MG63 (cell line): ENCODE measurements at regions not wholly inside any gene's neighbourhood (a gene's known extent, or its start where the extent isn't known, plus 50 kb on each side); places are given as distances from the start of the nearest gene placed in this dataset.
"Not testable (repeated sequence)": the region's sequence is repeated elsewhere in the genome, so short reads cannot be mapped to it uniquely, and the experiment has no call there.

ENCODE experiments used
- DNase-seq: peaks from one replicate; pipeline ENCODE4 v3.0.0-alpha.2; 2020
- H3K27me3 ChIP-seq: fragments of 250-450 bp; sonication (Bioruptor Pico); 2 replicates; pipeline ENCODE4 v1.5.1; 2020; ENCODE audit warnings: mild to moderate bottlenecking, moderate library complexity
- H3K36me3 ChIP-seq: fragments of 250-450 bp; sonication (Bioruptor Pico); 2 replicates; pipeline ENCODE4 v1.5.1; 2020; ENCODE audit warnings: mild to moderate bottlenecking, moderate library complexity
- H3K4me3 ChIP-seq: fragments of 250-450 bp; sonication (Bioruptor Pico); 2 replicates; pipeline ENCODE4 v1.5.1; 2020; ENCODE audit warnings: mild to moderate bottlenecking, moderate library complexity
- H3K9me3 ChIP-seq: fragments of 250-450 bp; sonication (Bioruptor Pico); 2 replicates; pipeline ENCODE4 v1.5.1; 2020; ENCODE audit warnings: mild to moderate bottlenecking, moderate library complexity

GRCh38 chr10:84846658-84847316, 518.4 kb downstream of the CCSER2 start:
- Histone ChIP-seq H3K4me3 (no peak overlapping the region), H3K9me3 (no peaks in the 10 kb centered on the region), H3K27me3 (no peaks in the 10 kb centered on the region), H3K36me3 (no peaks in the 10 kb centered on the region)
- no peak for DNase-seq

- Histone ChIP-seq H3K9me3 (no peaks in the 10 kb centered on the region), H3K27me3 (no peaks in the 10 kb centered on the region), H3K4me3 (no peak overlapping the region), H3K36me3 (no peaks in the 10 kb centered on the region)
- DNase-seq = no peak
These were observed 520.6 kb downstream of the CCSER2 start for GRCh38 chr10:84848967-84849366.

GRCh38 chr10:84850826-84851225, 522.4 kb downstream of the CCSER2 start:
- Histone ChIP-seq H3K4me3 (no peak overlapping the region), H3K9me3 (no peaks in the 10 kb centered on the region), H3K27me3 (no peaks in the 10 kb centered on the region), H3K36me3 (no peaks in the 10 kb centered on the region)
- DNase-seq = no peak

- no peaks in the 10 kb centered on the region for H3K27me3 ChIP-seq
- no peak overlapping the region for H3K4me3 ChIP-seq
- no peaks in the 10 kb centered on the region for H3K36me3 ChIP-seq
- H3K9me3 ChIP-seq = no peaks in the 10 kb centered on the region
- no peak for DNase-seq
These were observed 526.0 kb downstream of the CCSER2 start for GRCh38 chr10:84854439-84854838.

GRCh38 chr10:84860855-84861254, 532.5 kb downstream of the CCSER2 start:
- Histone ChIP-seq H3K36me3 (no peaks in the 10 kb centered on the region), H3K9me3 (no peaks in the 10 kb centered on the region), H3K4me3 (no peak overlapping the region), H3K27me3 (no peaks in the 10 kb centered on the region; the same call in 1 of the 2 replicates)
- DNase-seq = no peak

GRCh38 chr10:84862551-84862950, 534.2 kb downstream of the CCSER2 start:
- Histone ChIP-seq H3K36me3 (no peaks in the 10 kb centered on the region), H3K4me3 (no peak overlapping the region), H3K27me3 (no peaks in the 10 kb centered on the region; the same call in 1 of the 2 replicates), H3K9me3 (no peaks in the 10 kb centered on the region)
- DNase-seq = no peak

GRCh38 chr10:84863675-84864074, 535.3 kb downstream of the CCSER2 start:
- Histone ChIP-seq H3K9me3 (no peaks in the 10 kb centered on the region), H3K4me3 (no peak overlapping the region), H3K27me3 (no peaks in the 10 kb centered on the region; the same call in 1 of the 2 replicates), H3K36me3 (no peaks in the 10 kb centered on the region)
- no peak for DNase-seq

GRCh38 chr10:84876116-84876999, 548.0 kb downstream of the CCSER2 start:
- Histone ChIP-seq H3K27me3 (no peaks in the 10 kb centered on the region), H3K9me3 (no peaks in the 10 kb centered on the region), H3K4me3 (no peak overlapping the region), H3K36me3 (no peaks in the 10 kb centered on the region)
- no peak for DNase-seq

GRCh38 chr10:84879991-84880390, 551.6 kb downstream of the CCSER2 start:
- Histone ChIP-seq H3K36me3 (no peaks in the 10 kb centered on the region), H3K9me3 (no peaks in the 10 kb centered on the region), H3K27me3 (no peaks in the 10 kb centered on the region), H3K4me3 (no peak overlapping the region)
- no peak for DNase-seq

GRCh38 chr10:84881696-84882095, 553.3 kb downstream of the CCSER2 start:
- not testable (repeated sequence) for H3K27me3 ChIP-seq, H3K36me3 ChIP-seq, DNase-seq, H3K4me3 ChIP-seq, H3K9me3 ChIP-seq

- Histone ChIP-seq H3K9me3 (no peaks in the 10 kb centered on the region), H3K27me3 (no peaks in the 10 kb centered on the region), H3K36me3 (no peaks in the 10 kb centered on the region), H3K4me3 (no peak overlapping the region)
- DNase-seq = no peak
These were observed 562.3 kb downstream of the CCSER2 start for GRCh38 chr10:84890706-84891105.

GRCh38 chr10:84891631-84892030, 563.2 kb downstream of the CCSER2 start:
- H3K4me3 ChIP-seq = no peak overlapping the region
- H3K36me3 ChIP-seq = no peaks in the 10 kb centered on the region
- DNase-seq = no peak
- H3K9me3 ChIP-seq = no peaks in the 10 kb centered on the region
- no peaks in the 10 kb centered on the region for H3K27me3 ChIP-seq

- Histone ChIP-seq H3K9me3 (no peaks in the 10 kb centered on the region), H3K27me3 (no peaks in the 10 kb centered on the region), H3K36me3 (no peaks in the 10 kb centered on the region), H3K4me3 (no peak overlapping the region)
- no peak for DNase-seq
These were observed 567.2 kb downstream of the CCSER2 start for GRCh38 chr10:84895541-84895940.

GRCh38 chr10:84896909-84897308, 568.5 kb downstream of the CCSER2 start:
- DNase-seq = no peak
- Histone ChIP-seq H3K9me3 (no peaks in the 10 kb centered on the region), H3K27me3 (no peaks in the 10 kb centered on the region), H3K36me3 (no peaks in the 10 kb centered on the region), H3K4me3 (no peak overlapping the region)

- DNase-seq = no peak
- Histone ChIP-seq H3K36me3 (no peaks in the 10 kb centered on the region), H3K9me3 (no peaks in the 10 kb centered on the region), H3K27me3 (no peaks in the 10 kb centered on the region), H3K4me3 (no peak overlapping the region)
These were observed 570.9 kb downstream of the CCSER2 start for GRCh38 chr10:84899268-84899667.

GRCh38 chr10:84900141-84900540, 571.8 kb downstream of the CCSER2 start:
- Histone ChIP-seq H3K9me3 (no peaks in the 10 kb centered on the region), H3K4me3 (no peak overlapping the region), H3K36me3 (no peaks in the 10 kb centered on the region), H3K27me3 (no peaks in the 10 kb centered on the region)
- DNase-seq = no peak

- Histone ChIP-seq H3K27me3 (no peaks in the 10 kb centered on the region), H3K4me3 (no peak overlapping the region), H3K36me3 (no peaks in the 10 kb centered on the region), H3K9me3 (no peaks in the 10 kb centered on the region)
- DNase-seq = no peak
These were observed 573.5 kb downstream of the CCSER2 start for GRCh38 chr10:84901885-84902284.

- Histone ChIP-seq H3K36me3 (no peaks in the 10 kb centered on the region), H3K9me3 (no peaks in the 10 kb centered on the region), H3K27me3 (no peaks in the 10 kb centered on the region), H3K4me3 (no peak overlapping the region)
- no peak for DNase-seq
These were observed 574.2 kb downstream of the CCSER2 start for GRCh38 chr10:84902553-84902952.
